ENCODE measurements at regions not wholly inside any gene's neighbourhood (a gene's known extent, or its start where the extent isn't known, plus 50 kb on each side); places are given as distances from the start of the nearest gene placed in this dataset.

- Histone ChIP-seq H3K4me3 (no peak overlapping the region), H3K9me3 (ENCODE audit: low read depth) (no peaks in the 10 kb centered on the region), H3K27me3 (peaks cover 6% of the 10 kb centered on the region), H3K4me1 (ENCODE audit: low read depth) (no peaks in the 10 kb centered on the region), H3K27ac (no peak overlapping the region), H3K36me3 (no peaks in the 10 kb centered on the region)
- TF ChIP-seq CTCF (IDR thresholded peaks at IDR 0.05; ENCODE audit: low read depth, low read length) = no peak
- DNase-seq (ENCODE audit: low read depth in 1 of 2, low spot score in 1 of 2) = no peak
Observed at GRCh38 chr20:22315771-22316170, 268.6 kb downstream of the FOXA2 start.

- Histone ChIP-seq H3K27ac (no peak overlapping the region), H3K9me3 (ENCODE audit: low read depth) (no peaks in the 10 kb centered on the region), H3K4me1 (ENCODE audit: low read depth) (no peaks in the 10 kb centered on the region), H3K36me3 (no peaks in the 10 kb centered on the region), H3K4me3 (no peak overlapping the region), H3K27me3 (peaks cover 9% of the 10 kb centered on the region)
- no peak for DNase-seq (ENCODE audit: low read depth in 1 of 2, low spot score in 1 of 2)
- TF ChIP-seq CTCF (IDR thresholded peaks at IDR 0.05; ENCODE audit: low read depth, low read length) = no peak
Observed at GRCh38 chr20:22315073-22315472, 269.3 kb downstream of the FOXA2 start.

GRCh38 chr20:22312744-22313346 lies 271.5 kb downstream of the FOXA2 start:
- H3K36me3 ChIP-seq = no peaks in the 10 kb centered on the region
- peak; percentile 61 to 64 for DNase-seq (ENCODE audit: low read depth in 1 of 2, low spot score in 1 of 2)

GRCh38 chr20:22308934-22309333 lies 275.4 kb downstream of the FOXA2 start:
- no peak for DNase-seq (ENCODE audit: low read depth in 1 of 2, low spot score in 1 of 2)
- no peak overlapping the region for H3K27ac ChIP-seq
- H3K36me3 ChIP-seq = no peaks in the 10 kb centered on the region
- H3K4me1 ChIP-seq (ENCODE audit: low read depth) = no peaks in the 10 kb centered on the region
- no peaks in the 10 kb centered on the region for H3K9me3 ChIP-seq (ENCODE audit: low read depth)
- no peak for TF ChIP-seq CTCF (IDR thresholded peaks at IDR 0.05; ENCODE audit: low read depth, low read length)
- peaks cover 6% of the 10 kb centered on the region for H3K27me3 ChIP-seq
- no peak overlapping the region for H3K4me3 ChIP-seq

More at GRCh38 chr20:22312744-22313346, 271.5 kb downstream of the FOXA2 start:
- H3K4me1 ChIP-seq (ENCODE audit: low read depth) = no peaks in the 10 kb centered on the region
- H3K4me3 ChIP-seq = no peak overlapping the region
- no peak overlapping the region for H3K27ac ChIP-seq
- no peaks in the 10 kb centered on the region for H3K9me3 ChIP-seq (ENCODE audit: low read depth)
- H3K27me3 ChIP-seq = peaks cover 6% of the 10 kb centered on the region
- TF ChIP-seq CTCF (IDR thresholded peaks at IDR 0.05; ENCODE audit: low read depth, low read length) = peak; percentile 75

- Histone ChIP-seq H3K27me3 (peaks cover 6% of the 10 kb centered on the region), H3K4me3 (no peak overlapping the region), H3K9me3 (ENCODE audit: low read depth) (no peaks in the 10 kb centered on the region), H3K4me1 (ENCODE audit: low read depth) (no peaks in the 10 kb centered on the region), H3K27ac (no peak overlapping the region), H3K36me3 (no peaks in the 10 kb centered on the region)
- no peak for TF ChIP-seq CTCF (IDR thresholded peaks at IDR 0.05; ENCODE audit: low read depth, low read length)
- DNase-seq (ENCODE audit: low read depth in 1 of 2, low spot score in 1 of 2) = no peak
Observed at GRCh38 chr20:22307409-22307808, 277.0 kb downstream of the FOXA2 start.
